Esophagus (tissue), 2 donors: ENCODE measurements at regions not wholly inside any gene's neighbourhood (a gene's known extent, or its start where the extent isn't known, plus 50 kb on each side); places are given as distances from the start of the nearest gene placed in this dataset.

Experiments
- H3K27ac ChIP-seq, 2 donors: one replicate each; pipeline ENCODE4 v1.5.1; 2013; ENCODE audit warnings: low read depth in 2 of 2, mild to moderate bottlenecking in 2 of 2, inconsistent platforms in 1 of 2, low read length in 1 of 2, moderate library complexity in 1 of 2
- H3K27me3 ChIP-seq, 2 donors: one replicate each; pipeline ENCODE4 v1.6.1; 2013; ENCODE audit warnings: low read length in 2 of 2, control low read depth in 1 of 2, mild to moderate bottlenecking in 1 of 2; ENCODE audit not compliant: insufficient read depth in 2 of 2, control insufficient read depth in 1 of 2
- H3K36me3 ChIP-seq, 2 donors: one replicate each; pipeline ENCODE4 v1.6.1; 2013; ENCODE audit warnings: low read length in 1 of 2; ENCODE audit not compliant: control insufficient read depth in 2 of 2, insufficient read depth in 2 of 2
- H3K4me1 ChIP-seq, 2 donors: one replicate each; pipeline ENCODE4 v1.6.1; 2013; ENCODE audit warnings: low read length in 1 of 2; ENCODE audit not compliant: control insufficient read depth in 2 of 2, insufficient read depth in 2 of 2
- H3K4me3 ChIP-seq, 2 donors: one replicate each; pipeline ENCODE4 v1.5.1; 2013; ENCODE audit warnings: low read length in 2 of 2, mild to moderate bottlenecking in 2 of 2, low read depth in 1 of 2, moderate library complexity in 1 of 2
- H3K9me3 ChIP-seq, 2 donors: one replicate each; pipeline ENCODE4 v1.6.1; 2013; ENCODE audit warnings: mild to moderate bottlenecking in 2 of 2, low read depth in 1 of 2, low read length in 1 of 2, moderate library complexity in 1 of 2; ENCODE audit not compliant: control insufficient read depth in 2 of 2, insufficient read depth in 1 of 2
- WGBS, 2 donors: extraction: QIAGEN DNeasy Blood & Tissue Kit; methylation state at CpG; one replicate each; pipeline ENCODE4 v1.1.7; 2013; 5-methylcytosine and 5-hydroxymethylcytosine counted together
- donor health status: healthy with polysubstance abuse.
- donor health status: Bipolar disorder and iron deficiency.

- 90 to 93% methylated on average over 1 of the region's 1 CpG for WGBS, 2 donors
- Histone ChIP-seq H3K9me3 (peaks cover 0 to 3% of the 10 kb centered on the region in 2 donors), H3K27me3 (peaks cover 0 to 3% of the 10 kb centered on the region in 2 donors), H3K4me1 (no peaks in the 10 kb centered on the region), H3K4me3 (no peak overlapping the region), H3K36me3 (no peaks in the 10 kb centered on the region), H3K27ac (no peak overlapping the region)
Measured at GRCh38 chr15:69754313-69754712, 301.7 kb downstream of the RPLP1 start.

- whole genome bisulfite sequencing, 2 donors = 41 to 53% methylated on average over 7 of the region's 7 CpGs
- no peak overlapping the region for H3K27ac ChIP-seq
- peaks cover 0 to 3% of the 10 kb centered on the region in 2 donors for H3K9me3 ChIP-seq
- H3K4me3 ChIP-seq = no peak overlapping the region
- H3K36me3 ChIP-seq = no peaks in the 10 kb centered on the region
- H3K27me3 ChIP-seq = peaks cover 0 to 3% of the 10 kb centered on the region in 2 donors
- no peaks in the 10 kb centered on the region for H3K4me1 ChIP-seq
Measured at GRCh38 chr15:69755551-69756310, 303.1 kb downstream of the RPLP1 start.

- 92 to 94% methylated on average over 3 of the region's 3 CpGs for WGBS, 2 donors
- peaks cover 0 to 3% of the 10 kb centered on the region in 2 donors for H3K9me3 ChIP-seq
- no peaks in the 10 kb centered on the region for H3K36me3 ChIP-seq
- no peak overlapping the region for H3K4me3 ChIP-seq
- no peak overlapping the region for H3K27ac ChIP-seq
- no peaks in the 10 kb centered on the region for H3K4me1 ChIP-seq
- H3K27me3 ChIP-seq = peaks cover 0 to 3% of the 10 kb centered on the region in 2 donors
Measured at GRCh38 chr15:69756440-69756839, 303.8 kb downstream of the RPLP1 start.

- Histone ChIP-seq H3K27ac (no peak overlapping the region), H3K4me3 (no peak overlapping the region), H3K4me1 (no peaks in the 10 kb centered on the region), H3K36me3 (no peaks in the 10 kb centered on the region), H3K27me3 (peaks cover 0 to 3% of the 10 kb centered on the region in 2 donors), H3K9me3 (peaks cover 0 to 3% of the 10 kb centered on the region in 2 donors)
- WGBS, 2 donors = 79 to 89% methylated on average over 6 of the region's 6 CpGs
Measured at GRCh38 chr15:69757186-69757585, 304.6 kb downstream of the RPLP1 start.

GRCh38 chr15:69758291-69758771, 305.7 kb downstream of the RPLP1 start:
- no peaks in the 10 kb centered on the region for H3K36me3 ChIP-seq
- H3K27ac ChIP-seq = no peak overlapping the region
- H3K27me3 ChIP-seq = no peaks in the 10 kb centered on the region
- H3K4me1 ChIP-seq = no peaks in the 10 kb centered on the region
- 67 to 68% methylated on average over 2 of the region's 2 CpGs for WGBS, 2 donors
- H3K9me3 ChIP-seq = peaks cover 0 to 3% of the 10 kb centered on the region in 2 donors
- H3K4me3 ChIP-seq = no peak overlapping the region

- H3K9me3 ChIP-seq = no peaks in the 10 kb centered on the region
- H3K27me3 ChIP-seq = no peaks in the 10 kb centered on the region
- no peaks in the 10 kb centered on the region for H3K4me1 ChIP-seq
- WGBS, 2 donors = 76 to 85% methylated on average over 8 of the region's 8 CpGs
- H3K27ac ChIP-seq = no peak overlapping the region
- no peak overlapping the region for H3K4me3 ChIP-seq
- no peaks in the 10 kb centered on the region for H3K36me3 ChIP-seq
Measured at GRCh38 chr15:69758810-69759790, 306.5 kb downstream of the RPLP1 start.

- Histone ChIP-seq H3K9me3 (no peaks in the 10 kb centered on the region), H3K36me3 (no peaks in the 10 kb centered on the region), H3K4me3 (no peak overlapping the region), H3K4me1 (no peaks in the 10 kb centered on the region), H3K27me3 (no peaks in the 10 kb centered on the region), H3K27ac (peak overlapping the region in 1 of 2 donors; percentile 24)
- WGBS, 2 donors = 62 to 65% methylated on average over 3 of the region's 3 CpGs
Measured at GRCh38 chr15:69760258-69760845, 307.7 kb downstream of the RPLP1 start.

GRCh38 chr15:69760890-69761568, 308.4 kb downstream of the RPLP1 start:
- WGBS, 2 donors = 53 to 55% methylated on average over 7 of the region's 7 CpGs
- Histone ChIP-seq H3K27ac (no peak overlapping the region), H3K4me1 (no peaks in the 10 kb centered on the region), H3K36me3 (no peaks in the 10 kb centered on the region), H3K9me3 (no peaks in the 10 kb centered on the region), H3K4me3 (no peak overlapping the region), H3K27me3 (no peaks in the 10 kb centered on the region)
